ENCODE measurements at regions not wholly inside any gene's neighbourhood (a gene's known extent, or its start where the extent isn't known, plus 50 kb on each side); places are given as distances from the start of the nearest gene placed in this dataset.

DNA sequence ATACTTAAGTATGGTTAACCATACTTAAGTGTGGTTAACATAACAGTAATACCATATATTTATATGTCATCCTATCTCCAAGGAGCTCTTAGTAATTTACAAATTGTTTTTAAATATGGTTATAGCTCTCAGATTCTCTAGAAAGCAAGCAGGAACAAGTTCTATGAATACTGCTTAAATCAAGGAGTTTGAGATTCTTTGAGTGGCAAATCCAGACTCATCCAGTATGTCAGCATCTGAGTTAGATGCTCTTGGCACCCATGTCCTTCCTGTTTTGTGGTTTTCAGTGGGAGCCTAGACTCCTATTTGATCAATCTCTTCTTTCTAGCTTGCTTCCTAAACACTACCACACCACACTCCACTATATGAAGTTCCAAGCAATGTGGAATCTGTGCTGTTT lies 114.7 kb upstream of the GDNF start:
- Histone ChIP-seq H3K56ac (ENCODE audit: extremely low read depth, insufficient read depth, low read length) (no peak overlapping the region), H3K36me3 (ENCODE audit: control insufficient read depth, insufficient read depth, low read length) (no peaks in the 10 kb centered on the region), H3K4me1 (ENCODE audit: control insufficient read depth, insufficient read depth, low read length) (no peaks in the 10 kb centered on the region), H2BK120ac (ENCODE audit: low read depth, low read length) (no peak overlapping the region), H3K23ac (ENCODE audit: low read depth, low read length) (no peak overlapping the region), H3K9me3 (ENCODE audit: control insufficient read depth, insufficient read depth, low read length) (peaks cover 5% of the 10 kb centered on the region; the same call in 1 of the 2 replicates), H3K27ac (ENCODE audit: insufficient read depth, low read length) (no peak overlapping the region), H2BK15ac (ENCODE audit: low read depth, low read length) (no peak overlapping the region), H2BK5ac (ENCODE audit: low read depth, low read length, poor library complexity, severe bottlenecking) (no peak overlapping the region), H2AFZ (replicated peaks; ENCODE audit: low read length, poor library complexity) (no peak overlapping the region), H3K4ac (ENCODE audit: low read depth, low read length) (no peak overlapping the region), H2BK20ac (ENCODE audit: low read depth, low read length) (no peak overlapping the region), H4K5ac (ENCODE audit: low read depth, low read length) (no peak overlapping the region), H3K79me1 (ENCODE audit: low read depth in 1 of 2, low read length in 2 of 2) (no peaks in the 10 kb centered on the region), H4K20me1 (ENCODE audit: insufficient read depth, low read length) (no peaks in the 10 kb centered on the region), H4K8ac (ENCODE audit: low read depth in 2 of 2, low read length in 2 of 2) (no peak overlapping the region), H3K4me2 (ENCODE audit: low read depth, low read length) (no peak overlapping the region), H3K14ac (replicated peaks; ENCODE audit: low read depth, low read length) (no peak overlapping the region), H3K9ac (ENCODE audit: low read depth, low read length) (no peak overlapping the region), H4K91ac (ENCODE audit: insufficient read depth, low read depth, low read length) (no peak overlapping the region), H3K9me1 (ENCODE audit: insufficient read depth, low read length) (no peaks in the 10 kb centered on the region), H3K27me3 (ENCODE audit: control insufficient read depth, insufficient read depth, low read length) (peaks cover 3% of the 10 kb centered on the region), H3K18ac (ENCODE audit: low read depth, low read length) (no peak overlapping the region), H2AK9ac (replicated peaks; ENCODE audit: low read depth, low read length, poor library complexity) (no peak overlapping the region), H3K4me3 (ENCODE audit: insufficient read depth, low read depth, low read length) (no peak overlapping the region), H2AK5ac (ENCODE audit: low read depth, low read length) (no peak overlapping the region)
- intact Hi-C loops (cut with micrococcal nuclease) = no loop called here
- DNase-seq (no peak), ATAC-seq (ENCODE audit: low read depth) (no peak)
- POLR2A ChIA-PET (ENCODE audit: unreplicated experiment) = no interaction called here
- dilution Hi-C loops (cut with HindIII; ENCODE audit: low sequenced_read_pairs, unreplicated experiment) = no loop called here
- BruUV-seq (replicated peaks) = no TSS peak
- in situ Hi-C loops (cut with MboI; ENCODE audit: low sequenced_read_pairs) = no loop called here
- CTCF ChIA-PET = interaction anchor here (1.7 kb wide), 1 partner anchor 15 kb away, joined by 5 read pairs; no protein-coding TSS in a partner anchor
- TF ChIP-seq BHLHE40 (IDR thresholded peaks at IDR 0.05; ENCODE audit: low read depth, low read length) (no peak), RFX5 (IDR thresholded peaks at IDR 0.05; ENCODE audit: low read depth, low read length) (no peak), RAD21 (IDR thresholded peaks at IDR 0.05; ENCODE audit: low read length) (no peak), POLR2A (IDR thresholded peaks at IDR 0.05; ENCODE audit: low read depth, low read length) (no peak), MXI1 (IDR thresholded peaks at IDR 0.05; ENCODE audit: borderline replicate concordance, low read depth, low read length) (no peak), SMC3 (IDR thresholded peaks at IDR 0.05; ENCODE audit: low read depth, low read length) (no peak)
- TF ChIP-seq, protein P1, sequence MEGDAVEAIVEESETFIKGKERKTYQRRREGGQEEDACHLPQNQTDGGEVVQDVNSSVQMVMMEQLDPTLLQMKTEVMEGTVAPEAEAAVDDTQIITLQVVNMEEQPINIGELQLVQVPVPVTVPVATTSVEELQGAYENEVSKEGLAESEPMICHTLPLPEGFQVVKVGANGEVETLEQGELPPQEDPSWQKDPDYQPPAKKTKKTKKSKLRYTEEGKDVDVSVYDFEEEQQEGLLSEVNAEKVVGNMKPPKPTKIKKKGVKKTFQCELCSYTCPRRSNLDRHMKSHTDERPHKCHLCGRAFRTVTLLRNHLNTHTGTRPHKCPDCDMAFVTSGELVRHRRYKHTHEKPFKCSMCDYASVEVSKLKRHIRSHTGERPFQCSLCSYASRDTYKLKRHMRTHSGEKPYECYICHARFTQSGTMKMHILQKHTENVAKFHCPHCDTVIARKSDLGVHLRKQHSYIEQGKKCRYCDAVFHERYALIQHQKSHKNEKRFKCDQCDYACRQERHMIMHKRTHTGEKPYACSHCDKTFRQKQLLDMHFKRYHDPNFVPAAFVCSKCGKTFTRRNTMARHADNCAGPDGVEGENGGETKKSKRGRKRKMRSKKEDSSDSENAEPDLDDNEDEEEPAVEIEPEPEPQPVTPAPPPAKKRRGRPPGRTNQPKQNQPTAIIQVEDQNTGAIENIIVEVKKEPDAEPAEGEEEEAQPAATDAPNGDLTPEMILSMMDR (conservative IDR thresholded peaks at IDR 0.05; ENCODE audit: low read depth, low read length) = no peak
